HL-60 (cell line): ENCODE measurements at regions not wholly inside any gene's neighbourhood (a gene's known extent, or its start where the extent isn't known, plus 50 kb on each side); places are given as distances from the start of the nearest gene placed in this dataset.

Experiments used
- DNase-seq, 2 experiments: peaks; one replicate each; pipeline ENCODE4 v3.0.0-alpha.2; 2010 to 2020; ENCODE audit warnings: low read depth in 1 of 2, low spot score in 1 of 2
- H3K27ac ChIP-seq: fragments of 250-450 bp; sonication (Bioruptor Pico); replicated peaks from 2 replicates; pipeline ENCODE4 v1.5.1; 2020; ENCODE audit warnings: mild to moderate bottlenecking, moderate library complexity
- H3K27me3 ChIP-seq: fragments of 250-450 bp; sonication (Bioruptor Pico); 2 replicates; pipeline ENCODE4 v1.5.1; 2021; ENCODE audit warnings: mild to moderate bottlenecking, moderate library complexity; ENCODE audit not compliant: insufficient read depth, poor library complexity, severe bottlenecking
- H3K4me3 ChIP-seq: replicated peaks from 2 replicates; pipeline ENCODE4 v1.5.1; 2011; ENCODE audit warnings: mild to moderate bottlenecking, control low read depth, low read length; ENCODE audit not compliant: insufficient read depth
- CTCF ChIP-seq: IDR thresholded peaks from one replicate; pipeline ENCODE4 v1.5.1; 2011; ENCODE audit warnings: low read length, control low read depth, inconsistent platforms; ENCODE audit not compliant: insufficient read depth
- GABPA ChIP-seq: IDR thresholded peaks from 2 replicates; pipeline ENCODE4 v1.6.1; 2012; ENCODE audit warnings: low read depth
- POLR2AphosphoS5 ChIP-seq: IDR thresholded peaks from 2 replicates; pipeline ENCODE4 v1.6.1; 2012; ENCODE audit warnings: low read depth
- REST ChIP-seq: IDR thresholded peaks from 2 replicates; pipeline ENCODE4 v1.6.1; 2012; ENCODE audit warnings: low read depth; ENCODE audit not compliant: insufficient replicate concordance
- SPI1 ChIP-seq: IDR thresholded peaks from 2 replicates; pipeline ENCODE4 v1.6.1; 2012; ENCODE audit warnings: low read depth, mild to moderate bottlenecking, borderline replicate concordance

- Histone ChIP-seq H3K27ac (no peak overlapping the region), H3K4me3 (no peak overlapping the region), H3K27me3 (no peaks in the 10 kb centered on the region)
- DNase-seq: no peak
- TF ChIP-seq POLR2AphosphoS5 (no peak), CTCF (no peak)
Observed at GRCh38 chr9:75592586-75592985, 297.9 kb upstream of the PCSK5 start.

DNA sequence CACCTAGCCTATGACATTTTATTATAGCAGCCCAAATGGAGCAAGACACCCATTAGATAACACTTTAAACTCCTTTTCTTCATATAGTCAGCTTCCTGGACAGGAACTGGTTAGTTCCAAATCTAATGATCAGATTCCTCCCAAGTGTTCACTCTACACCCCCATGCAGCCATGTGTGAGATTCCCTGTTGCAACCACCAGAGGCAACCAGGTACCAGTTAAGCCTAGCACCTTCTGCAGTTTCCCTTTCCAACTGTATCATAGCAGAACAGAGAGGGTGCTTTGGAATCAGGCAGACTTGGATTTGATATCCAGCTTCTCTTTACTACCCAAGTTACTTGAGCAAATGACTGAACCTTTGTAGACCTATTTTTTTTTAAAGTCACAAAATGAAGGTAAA, 296.6 kb upstream of the PCSK5 start:
- H3K4me3 ChIP-seq: no peak overlapping the region
- no peak overlapping the region for H3K27ac ChIP-seq
- TF ChIP-seq SPI1 (no peak), POLR2AphosphoS5 (no peak), REST (no peak)
- no peak for DNase-seq
- H3K27me3 ChIP-seq: no peaks in the 10 kb centered on the region

GRCh38 chr9:75599126-75599525, 291.3 kb upstream of the PCSK5 start:
- no peak for DNase-seq
- no peak overlapping the region for H3K27ac ChIP-seq
- TF ChIP-seq GABPA: no peak
- no peak for TF ChIP-seq CTCF
- no peak for TF ChIP-seq SPI1
- TF ChIP-seq POLR2AphosphoS5: no peak
- no peak for TF ChIP-seq REST

GRCh38 chr9:75601280-75601679, 289.2 kb upstream of the PCSK5 start:
- H3K4me3 ChIP-seq: no peak overlapping the region
- DNase-seq: no peak
- no peaks in the 10 kb centered on the region for H3K27me3 ChIP-seq
- no peak overlapping the region for H3K27ac ChIP-seq
- TF ChIP-seq POLR2AphosphoS5: no peak
- no peak for TF ChIP-seq GABPA
- TF ChIP-seq CTCF: no peak
- TF ChIP-seq SPI1: no peak
- TF ChIP-seq REST: no peak

More at GRCh38 chr9:75599126-75599525, 291.3 kb upstream of the PCSK5 start:
- no peaks in the 10 kb centered on the region for H3K27me3 ChIP-seq
- H3K4me3 ChIP-seq: no peak overlapping the region
